DND-41 (cell line): ENCODE measurements at regions not wholly inside any gene's neighbourhood (a gene's known extent, or its start where the extent isn't known, plus 50 kb on each side); places are given as distances from the start of the nearest gene placed in this dataset.

ENCODE experiments used
- EZH2 ChIP-seq: IDR thresholded peaks from 3 replicates; pipeline ENCODE4 v1.6.1; 2012; ENCODE audit warnings: borderline replicate concordance, low read depth, mild to moderate bottlenecking, moderate library complexity, low read length, inconsistent platforms; ENCODE audit not compliant: severe bottlenecking
- TF ChIP-seq, protein P1 (sequence below): IDR thresholded peaks from 2 replicates; pipeline ENCODE4 v1.5.1; 2012; ENCODE audit warnings: borderline replicate concordance, low read length, moderate library complexity, mild to moderate bottlenecking; ENCODE audit not compliant: poor library complexity, severe bottlenecking; ENCODE audit errors: extremely low read depth

DNA sequence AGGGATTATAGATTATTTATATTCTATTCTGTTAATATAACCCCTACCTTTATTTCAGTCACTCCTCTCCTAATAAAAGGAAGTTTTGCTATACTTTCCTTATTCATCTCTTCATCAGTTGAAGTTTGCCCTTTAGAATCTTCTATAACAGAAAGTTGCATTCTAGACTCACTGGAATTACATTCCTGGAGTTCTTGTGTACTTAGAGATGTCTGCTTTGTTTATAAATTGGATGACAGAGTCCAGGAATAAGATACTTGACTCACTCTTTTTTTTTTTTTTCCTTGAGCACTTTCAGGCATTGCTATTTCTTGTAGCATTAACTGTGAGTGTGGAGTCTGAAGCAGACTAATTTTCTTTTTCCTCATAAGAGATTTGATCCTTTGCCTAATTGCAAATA is 640.8 kb downstream of the XPNPEP1 start:
- no peak for TF ChIP-seq EZH2
- TF ChIP-seq, protein P1, sequence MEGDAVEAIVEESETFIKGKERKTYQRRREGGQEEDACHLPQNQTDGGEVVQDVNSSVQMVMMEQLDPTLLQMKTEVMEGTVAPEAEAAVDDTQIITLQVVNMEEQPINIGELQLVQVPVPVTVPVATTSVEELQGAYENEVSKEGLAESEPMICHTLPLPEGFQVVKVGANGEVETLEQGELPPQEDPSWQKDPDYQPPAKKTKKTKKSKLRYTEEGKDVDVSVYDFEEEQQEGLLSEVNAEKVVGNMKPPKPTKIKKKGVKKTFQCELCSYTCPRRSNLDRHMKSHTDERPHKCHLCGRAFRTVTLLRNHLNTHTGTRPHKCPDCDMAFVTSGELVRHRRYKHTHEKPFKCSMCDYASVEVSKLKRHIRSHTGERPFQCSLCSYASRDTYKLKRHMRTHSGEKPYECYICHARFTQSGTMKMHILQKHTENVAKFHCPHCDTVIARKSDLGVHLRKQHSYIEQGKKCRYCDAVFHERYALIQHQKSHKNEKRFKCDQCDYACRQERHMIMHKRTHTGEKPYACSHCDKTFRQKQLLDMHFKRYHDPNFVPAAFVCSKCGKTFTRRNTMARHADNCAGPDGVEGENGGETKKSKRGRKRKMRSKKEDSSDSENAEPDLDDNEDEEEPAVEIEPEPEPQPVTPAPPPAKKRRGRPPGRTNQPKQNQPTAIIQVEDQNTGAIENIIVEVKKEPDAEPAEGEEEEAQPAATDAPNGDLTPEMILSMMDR, result no peak
